Loucy (cell line): ENCODE measurements at regions not wholly inside any gene's neighbourhood (a gene's known extent, or its start where the extent isn't known, plus 50 kb on each side); places are given as distances from the start of the nearest gene placed in this dataset.

ENCODE experiments used
- CTCF ChIP-seq: fragments of 200-600 bp; sonication (generic); conservative IDR thresholded peaks from 2 replicates; pipeline ENCODE4 v1.5.1; 2014; ENCODE audit warnings: mild to moderate bottlenecking, antibody characterized with exemption, low read length
- EZH2phosphoT487 ChIP-seq: fragments of 200-600 bp; IDR thresholded peaks from 2 replicates; pipeline ENCODE4 v1.6.1; 2018; ENCODE audit warnings: antibody characterized with exemption, mild to moderate bottlenecking, moderate library complexity, borderline replicate concordance

GRCh38 chr13:54563286-54563685, 1534.7 kb downstream of the OLFM4 start:
- TF ChIP-seq CTCF (no peak), EZH2phosphoT487 (no peak)
